Tibial artery (tissue), 4 donors: ENCODE measurements at regions not wholly inside any gene's neighbourhood (a gene's known extent, or its start where the extent isn't known, plus 50 kb on each side); places are given as distances from the start of the nearest gene placed in this dataset.

Experiments
- DNase-seq, 2 donors: peaks; one replicate each; pipeline ENCODE4 v3.0.0-alpha.2; 2019
- H3K27ac ChIP-seq, 2 donors: fragments of 200-600 bp; sonication (generic) in 1 of 2; 1 replicate in 1 of 2; 2 replicates in 1 of 2; pipeline ENCODE4 v1.5.1; 2018 to 2019; ENCODE audit warnings: mild to moderate bottlenecking in 1 of 2
- H3K27me3 ChIP-seq, 2 donors: fragments of 200-600 bp; sonication (generic) in 1 of 2; one replicate each; pipeline versions ENCODE4 v1.5.1 to v1.6.0; 2016 to 2019
- H3K36me3 ChIP-seq, 3 donors: fragments of 200-600 bp; sonication (generic) in 2 of 3; one replicate each; pipeline ENCODE4 v1.5.1; 2016 to 2019; ENCODE audit warnings: mild to moderate bottlenecking in 2 of 3
- H3K4me1 ChIP-seq, 4 donors: fragments of 200-600 bp; sonication (generic) in 2 of 4; 1 replicate in 3 of 4; 2 replicates in 1 of 4; pipeline ENCODE4 v1.5.1; 2016 to 2019
- H3K4me3 ChIP-seq, 2 donors: fragments of 200-600 bp; sonication (generic) in 1 of 2; 1 replicate in 1 of 2; 2 replicates in 1 of 2; pipeline ENCODE4 v1.5.1; 2018 to 2019; ENCODE audit warnings: mild to moderate bottlenecking in 2 of 2
- H3K9me3 ChIP-seq, 3 donors: fragments of 200-600 bp; sonication (generic) in 1 of 3; one replicate each; pipeline ENCODE4 v1.5.1; 2016 to 2019
- intact Hi-C: fragments of 100-400 bp; cut with DNase I; formaldehyde crosslinking; loops from one replicate; pipeline ENCODE4 v1.15.0; 2023; ENCODE audit warnings: low total_unique reads
- TF ChIP-seq, protein P1 (sequence below), 2 experiments: fragments of 200-600 bp in 1 of 2; fragments of 450-650 bp in 1 of 2; IDR thresholded peaks; one replicate each; pipeline ENCODE4 v1.5.1; 2017 to 2019; ENCODE audit warnings: antibody characterized with exemption in 2 of 2, mild to moderate bottlenecking in 1 of 2, moderate library complexity in 1 of 2

DNA sequence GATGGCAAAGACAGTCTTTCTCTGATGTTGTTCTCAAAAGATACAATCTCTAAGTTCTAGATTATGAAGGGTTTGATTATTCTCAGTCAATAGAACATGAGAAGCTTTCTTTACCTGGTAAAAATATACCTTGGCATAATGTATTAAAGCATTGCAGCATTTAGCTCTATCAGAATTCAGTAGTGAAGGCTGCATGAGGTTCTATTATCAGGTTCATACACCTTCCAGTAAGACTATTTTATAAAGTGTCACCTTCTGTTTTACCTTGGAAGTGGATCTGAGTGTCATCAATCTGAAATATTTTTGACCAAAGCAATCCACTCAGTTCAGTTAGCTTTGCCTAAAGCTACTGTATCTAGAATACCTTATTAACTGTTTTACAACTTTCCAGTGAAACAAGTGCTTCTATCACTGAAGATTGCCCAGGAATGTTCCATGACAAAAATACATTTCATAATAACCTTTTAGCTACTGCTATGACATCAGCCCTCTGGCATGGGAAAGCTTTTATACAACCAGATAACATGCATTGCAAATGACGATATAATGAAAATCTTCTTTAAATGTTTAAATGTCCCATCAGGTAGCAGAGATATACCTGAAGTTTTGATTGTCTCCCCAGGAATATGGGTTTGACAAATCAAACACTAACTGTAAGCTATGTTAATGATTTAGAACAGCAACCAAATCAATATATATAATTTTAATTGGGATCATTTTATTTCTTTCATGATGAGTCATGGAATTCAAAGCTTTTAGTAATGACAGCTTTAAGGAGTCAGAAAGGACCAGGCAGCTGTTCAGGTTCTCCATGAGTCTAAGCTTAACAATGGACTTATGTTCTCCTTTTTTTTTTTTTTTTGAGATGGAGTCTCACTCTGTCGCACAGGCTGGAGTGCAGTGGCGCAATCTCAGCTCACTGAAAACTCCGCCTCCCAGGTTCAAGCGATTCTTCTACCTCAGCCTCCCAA is 72.2 kb downstream of the UFM1 start:
- DNase-seq: no peak
- H3K4me3 ChIP-seq: no peak overlapping the region
- no peaks in the 10 kb centered on the region for H3K4me1 ChIP-seq
- no peaks in the 10 kb centered on the region for H3K9me3 ChIP-seq
- no peaks in the 10 kb centered on the region for H3K27me3 ChIP-seq
- no peaks in the 10 kb centered on the region for H3K36me3 ChIP-seq
- no peak overlapping the region for H3K27ac ChIP-seq
- TF ChIP-seq, protein P1, sequence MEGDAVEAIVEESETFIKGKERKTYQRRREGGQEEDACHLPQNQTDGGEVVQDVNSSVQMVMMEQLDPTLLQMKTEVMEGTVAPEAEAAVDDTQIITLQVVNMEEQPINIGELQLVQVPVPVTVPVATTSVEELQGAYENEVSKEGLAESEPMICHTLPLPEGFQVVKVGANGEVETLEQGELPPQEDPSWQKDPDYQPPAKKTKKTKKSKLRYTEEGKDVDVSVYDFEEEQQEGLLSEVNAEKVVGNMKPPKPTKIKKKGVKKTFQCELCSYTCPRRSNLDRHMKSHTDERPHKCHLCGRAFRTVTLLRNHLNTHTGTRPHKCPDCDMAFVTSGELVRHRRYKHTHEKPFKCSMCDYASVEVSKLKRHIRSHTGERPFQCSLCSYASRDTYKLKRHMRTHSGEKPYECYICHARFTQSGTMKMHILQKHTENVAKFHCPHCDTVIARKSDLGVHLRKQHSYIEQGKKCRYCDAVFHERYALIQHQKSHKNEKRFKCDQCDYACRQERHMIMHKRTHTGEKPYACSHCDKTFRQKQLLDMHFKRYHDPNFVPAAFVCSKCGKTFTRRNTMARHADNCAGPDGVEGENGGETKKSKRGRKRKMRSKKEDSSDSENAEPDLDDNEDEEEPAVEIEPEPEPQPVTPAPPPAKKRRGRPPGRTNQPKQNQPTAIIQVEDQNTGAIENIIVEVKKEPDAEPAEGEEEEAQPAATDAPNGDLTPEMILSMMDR (IDR thresholded peaks at IDR 0.05): no peak
- intact Hi-C loops: no loop called here

DNA sequence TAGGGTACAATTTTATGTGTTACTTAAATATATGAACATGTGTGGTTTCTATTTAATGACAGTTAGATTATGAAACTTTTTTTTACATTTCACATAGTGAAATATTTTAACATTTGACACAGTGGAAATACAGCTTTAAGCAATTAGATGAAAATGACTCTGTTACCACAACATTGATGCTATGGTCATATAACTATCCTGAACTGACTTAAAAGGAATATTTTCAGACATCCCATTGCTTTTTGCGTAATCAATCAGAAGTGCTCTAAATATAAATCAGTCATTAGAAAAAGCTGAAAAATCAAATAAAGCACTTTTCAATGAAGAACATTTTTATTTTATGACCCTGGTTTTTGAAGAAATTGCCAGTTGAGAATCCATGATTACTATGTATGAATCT is 80.3 kb downstream of the UFM1 start:
- no peak for DNase-seq
- no peaks in the 10 kb centered on the region for H3K9me3 ChIP-seq
- H3K27ac ChIP-seq: no peak overlapping the region
- H3K4me1 ChIP-seq: no peaks in the 10 kb centered on the region
- H3K36me3 ChIP-seq: no peaks in the 10 kb centered on the region
- H3K4me3 ChIP-seq: no peak overlapping the region
- TF ChIP-seq, protein P1 (IDR thresholded peaks at IDR 0.05): no peak
- intact Hi-C loops: no loop called here
- no peaks in the 10 kb centered on the region for H3K27me3 ChIP-seq

DNA sequence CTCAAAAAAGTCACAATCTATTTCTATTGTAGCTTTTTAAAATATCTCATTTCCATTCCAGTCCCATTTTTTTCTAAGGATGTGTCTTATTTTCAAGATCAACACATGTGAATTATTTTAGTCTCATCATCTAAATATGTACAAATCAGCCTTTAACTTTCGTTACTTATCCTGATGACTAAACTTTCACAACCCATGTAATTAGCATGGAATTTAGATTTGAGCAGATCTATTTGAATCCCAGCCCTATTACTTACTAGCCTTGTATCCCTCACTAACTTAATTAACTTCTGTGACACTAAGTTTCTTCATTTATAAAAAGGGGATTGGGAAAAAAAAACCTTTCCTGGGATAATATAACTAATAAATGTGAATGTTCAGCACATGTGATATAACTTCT is 81.1 kb downstream of the UFM1 start:
- intact Hi-C loops: no loop called here
- TF ChIP-seq, protein P1 (IDR thresholded peaks at IDR 0.05): no peak

DNA sequence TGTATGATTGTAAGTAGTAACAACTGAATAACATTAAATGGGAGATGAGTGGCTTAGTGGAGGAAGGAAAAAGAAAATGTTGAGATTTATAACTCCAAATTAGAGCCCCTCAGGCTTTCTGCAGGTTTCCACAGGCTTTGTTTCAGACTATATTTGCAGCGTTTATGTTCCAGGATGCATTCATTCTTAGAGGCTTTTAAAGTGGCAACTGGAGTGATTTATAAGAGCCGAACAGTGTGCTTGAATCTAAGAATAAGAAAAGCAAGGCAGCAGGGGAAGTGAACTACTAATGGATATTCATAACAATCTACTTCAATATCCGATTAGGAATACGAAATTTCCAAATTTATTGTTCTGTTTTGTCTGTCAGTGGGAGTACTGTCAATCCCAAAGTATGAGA is 91.0 kb downstream of the UFM1 start:
- no peak overlapping the region for H3K4me3 ChIP-seq
- H3K36me3 ChIP-seq: no peaks in the 10 kb centered on the region
- no peaks in the 10 kb centered on the region for H3K9me3 ChIP-seq
- H3K27me3 ChIP-seq: no peaks in the 10 kb centered on the region
- no peak overlapping the region for H3K27ac ChIP-seq
- no peaks in the 10 kb centered on the region for H3K4me1 ChIP-seq
- no peak for DNase-seq
- intact Hi-C loops: no loop called here
- TF ChIP-seq, protein P1 (IDR thresholded peaks at IDR 0.05): no peak

More for the DNA sequence above, 81.1 kb downstream of the UFM1 start:
- H3K9me3 ChIP-seq: no peaks in the 10 kb centered on the region
- no peak overlapping the region for H3K4me3 ChIP-seq
- H3K36me3 ChIP-seq: no peaks in the 10 kb centered on the region
- no peak overlapping the region for H3K27ac ChIP-seq
- H3K27me3 ChIP-seq: no peaks in the 10 kb centered on the region
- no peaks in the 10 kb centered on the region for H3K4me1 ChIP-seq
- DNase-seq: no peak

DNA sequence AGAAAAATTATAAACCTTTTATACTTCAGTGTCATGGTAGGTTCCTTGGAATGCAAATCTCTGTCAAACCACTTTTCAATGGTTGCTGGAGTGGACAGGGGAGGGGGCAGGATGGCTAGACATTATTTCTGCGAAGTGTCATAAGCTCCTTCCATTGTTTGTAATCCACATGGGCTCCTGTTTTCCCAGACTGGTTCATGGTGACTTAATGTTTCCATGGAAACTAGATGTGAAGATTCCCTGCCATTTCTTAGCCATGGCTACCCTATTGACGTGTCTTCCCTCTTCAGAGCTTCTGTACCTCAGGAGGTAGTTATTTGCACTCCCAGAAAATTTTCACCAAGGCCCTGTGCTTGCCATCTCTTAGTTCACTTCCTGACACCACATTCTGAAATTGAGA is 95.3 kb downstream of the UFM1 start:
- intact Hi-C loops: no loop called here
- H3K27ac ChIP-seq: no peak overlapping the region
- no peaks in the 10 kb centered on the region for H3K36me3 ChIP-seq
- TF ChIP-seq, protein P1 (IDR thresholded peaks at IDR 0.05): no peak
- no peaks in the 10 kb centered on the region for H3K9me3 ChIP-seq
- H3K27me3 ChIP-seq: no peaks in the 10 kb centered on the region
- no peak overlapping the region for H3K4me3 ChIP-seq
- H3K4me1 ChIP-seq: no peaks in the 10 kb centered on the region
- DNase-seq: no peak
